C4-2B (cell line): ENCODE measurements at regions not wholly inside any gene's neighbourhood (a gene's known extent, or its start where the extent isn't known, plus 50 kb on each side); places are given as distances from the start of the nearest gene placed in this dataset.

Experiments
- ZFX ChIP-seq: fragments of 450-650 bp; IDR thresholded peaks from 2 replicates; pipeline ENCODE4 v1.6.1; 2017
- TF ChIP-seq, protein P1 (sequence below): fragments of 450-650 bp; conservative IDR thresholded peaks from 2 replicates; pipeline ENCODE4 v1.5.1; 2017; ENCODE audit warnings: mild to moderate bottlenecking

DNA sequence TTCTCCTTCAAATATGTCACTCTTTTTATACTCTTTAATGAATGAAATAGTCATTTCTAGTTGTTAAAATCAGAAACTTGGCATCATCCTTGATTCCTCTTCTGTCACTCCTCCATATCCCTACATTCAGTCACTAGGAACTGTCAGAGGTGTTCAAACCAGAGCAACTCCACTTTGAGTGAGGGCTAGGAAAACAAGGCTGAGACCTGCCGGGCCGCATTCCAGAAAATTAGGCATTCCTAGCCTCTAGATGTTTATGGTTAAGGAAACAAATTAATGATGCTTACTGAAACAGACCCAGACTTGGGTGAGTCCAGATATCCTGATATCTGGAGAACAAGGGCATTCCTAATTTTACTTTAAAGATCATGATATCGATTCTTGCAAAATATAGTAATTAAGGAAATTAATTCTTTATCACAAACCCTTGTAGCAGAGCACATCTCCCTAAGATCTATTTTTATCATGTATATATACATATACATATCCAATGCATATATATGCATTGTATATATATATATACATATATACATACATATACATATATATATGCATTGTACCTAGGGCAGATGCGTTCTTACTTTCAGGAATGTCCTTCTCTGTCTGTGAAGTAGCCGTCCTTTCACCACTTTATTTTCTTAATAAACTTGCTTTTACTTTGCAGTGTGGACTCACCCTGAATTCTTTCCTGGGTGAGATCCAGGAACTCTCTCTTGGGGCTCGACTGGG lies 98.4 kb upstream of the GC start:
- TF ChIP-seq, protein P1, sequence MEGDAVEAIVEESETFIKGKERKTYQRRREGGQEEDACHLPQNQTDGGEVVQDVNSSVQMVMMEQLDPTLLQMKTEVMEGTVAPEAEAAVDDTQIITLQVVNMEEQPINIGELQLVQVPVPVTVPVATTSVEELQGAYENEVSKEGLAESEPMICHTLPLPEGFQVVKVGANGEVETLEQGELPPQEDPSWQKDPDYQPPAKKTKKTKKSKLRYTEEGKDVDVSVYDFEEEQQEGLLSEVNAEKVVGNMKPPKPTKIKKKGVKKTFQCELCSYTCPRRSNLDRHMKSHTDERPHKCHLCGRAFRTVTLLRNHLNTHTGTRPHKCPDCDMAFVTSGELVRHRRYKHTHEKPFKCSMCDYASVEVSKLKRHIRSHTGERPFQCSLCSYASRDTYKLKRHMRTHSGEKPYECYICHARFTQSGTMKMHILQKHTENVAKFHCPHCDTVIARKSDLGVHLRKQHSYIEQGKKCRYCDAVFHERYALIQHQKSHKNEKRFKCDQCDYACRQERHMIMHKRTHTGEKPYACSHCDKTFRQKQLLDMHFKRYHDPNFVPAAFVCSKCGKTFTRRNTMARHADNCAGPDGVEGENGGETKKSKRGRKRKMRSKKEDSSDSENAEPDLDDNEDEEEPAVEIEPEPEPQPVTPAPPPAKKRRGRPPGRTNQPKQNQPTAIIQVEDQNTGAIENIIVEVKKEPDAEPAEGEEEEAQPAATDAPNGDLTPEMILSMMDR = no peak
- no peak for TF ChIP-seq ZFX
